Keratinocyte (primary cell): ENCODE measurements at regions not wholly inside any gene's neighbourhood (a gene's known extent, or its start where the extent isn't known, plus 50 kb on each side); places are given as distances from the start of the nearest gene placed in this dataset.

ENCODE experiments used
- DNase-seq: peaks from one replicate; pipeline ENCODE4 v3.0.0-alpha.2; 2011; ENCODE audit warnings: low read depth, missing footprints, low spot score
- FAIRE-seq: peaks from 2 replicates; lab custom pipeline; 2011; peaks lifted over from hg19 to GRCh38; lab: Jason Lieb, UNC
- H2AFZ ChIP-seq: 2 replicates; pipeline ENCODE4 v1.6.0; 2012; ENCODE audit warnings: low read length, control low read depth, inconsistent platforms; ENCODE audit not compliant: control insufficient read depth
- H3K27ac ChIP-seq: 2 replicates; pipeline ENCODE4 v1.5.1; 2011; ENCODE audit warnings: low read length; ENCODE audit not compliant: control insufficient read depth, insufficient read depth
- H3K27me3 ChIP-seq: 3 replicates; pipeline ENCODE4 v1.6.0; 2011; ENCODE audit warnings: low read length; ENCODE audit not compliant: control insufficient read depth, insufficient read depth; ENCODE audit errors: extremely low read depth
- H3K36me3 ChIP-seq, 2 experiments: 2 replicates in 1 of 2; 3 replicates in 1 of 2; pipeline ENCODE4 v1.5.1; 2011; ENCODE audit warnings: low read length in 2 of 2, mild to moderate bottlenecking in 1 of 2; ENCODE audit not compliant: control insufficient read depth in 2 of 2, insufficient read depth in 2 of 2; ENCODE audit errors: extremely low read depth in 1 of 2
- H3K4me1 ChIP-seq: 3 replicates; pipeline ENCODE4 v1.5.1; 2011; ENCODE audit warnings: low read length; ENCODE audit not compliant: control insufficient read depth, insufficient read depth; ENCODE audit errors: extremely low read depth
- H3K4me2 ChIP-seq: 3 replicates; pipeline ENCODE4 v1.6.0; 2011; ENCODE audit warnings: low read depth, low read length; ENCODE audit not compliant: control insufficient read depth, insufficient read depth; ENCODE audit errors: extremely low read depth
- H3K4me3 ChIP-seq, 3 experiments: fragments of 200-600 bp in 1 of 3; sonication (generic) in 1 of 3; 2 replicates in 2 of 3; 3 replicates in 1 of 3; pipeline ENCODE4 v1.5.1; 2011 to 2016; ENCODE audit warnings: low read length in 3 of 3, mild to moderate bottlenecking in 3 of 3, control low read depth in 2 of 3, inconsistent platforms in 1 of 3, low read depth in 1 of 3, mixed read lengths in 1 of 3, mixed run types in 1 of 3, moderate library complexity in 1 of 3; ENCODE audit not compliant: control insufficient read depth in 2 of 3, insufficient read depth in 2 of 3; ENCODE audit errors: extremely low read depth in 1 of 3
- H3K79me2 ChIP-seq: 2 replicates; pipeline ENCODE4 v1.6.0; 2012; ENCODE audit warnings: low read length; ENCODE audit not compliant: control insufficient read depth, insufficient read depth
- H3K9ac ChIP-seq: 3 replicates; pipeline ENCODE4 v1.6.0; 2011; ENCODE audit warnings: low read length; ENCODE audit not compliant: control insufficient read depth, insufficient read depth; ENCODE audit errors: extremely low read depth
- H3K9me1 ChIP-seq: 3 replicates; pipeline ENCODE4 v1.6.0; 2011; ENCODE audit warnings: low read length; ENCODE audit not compliant: control insufficient read depth, insufficient read depth; ENCODE audit errors: extremely low read depth
- H3K9me3 ChIP-seq: 2 replicates; pipeline ENCODE4 v1.5.1; 2012; ENCODE audit warnings: low read depth, low read length; ENCODE audit not compliant: control insufficient read depth
- H4K20me1 ChIP-seq: 3 replicates; pipeline ENCODE4 v1.6.0; 2011; ENCODE audit warnings: low read length; ENCODE audit not compliant: control insufficient read depth, insufficient read depth; ENCODE audit errors: extremely low read depth
- CTCF ChIP-seq, 3 experiments: IDR thresholded peaks in 1 of 3; conservative IDR thresholded peaks in 1 of 3; optimal IDR thresholded peaks in 1 of 3; 2 replicates in 2 of 3; 3 replicates in 1 of 3; pipeline versions ENCODE3 to v1.5.1; 2011; ENCODE audit warnings: low read length in 3 of 3, mild to moderate bottlenecking in 3 of 3, moderate library complexity in 2 of 3, control low read depth in 1 of 3, inconsistent platforms in 1 of 3; ENCODE audit not compliant: insufficient read depth in 2 of 3; ENCODE audit errors: extremely low read depth in 1 of 3
- EZH2 ChIP-seq: IDR thresholded peaks from one replicate; pipeline ENCODE4 v1.6.1; 2012; ENCODE audit warnings: inconsistent platforms, mild to moderate bottlenecking, low read length, moderate library complexity
- dilution Hi-C: fragments of 300-500 bp; cut with MboI; formaldehyde crosslinking; loops from one replicate; pipeline ENCODE4 v1.7.0; 2020; ENCODE audit warnings: low sequenced_read_pairs; ENCODE audit not compliant: extremely low pct_ligation_motif_present

DNA sequence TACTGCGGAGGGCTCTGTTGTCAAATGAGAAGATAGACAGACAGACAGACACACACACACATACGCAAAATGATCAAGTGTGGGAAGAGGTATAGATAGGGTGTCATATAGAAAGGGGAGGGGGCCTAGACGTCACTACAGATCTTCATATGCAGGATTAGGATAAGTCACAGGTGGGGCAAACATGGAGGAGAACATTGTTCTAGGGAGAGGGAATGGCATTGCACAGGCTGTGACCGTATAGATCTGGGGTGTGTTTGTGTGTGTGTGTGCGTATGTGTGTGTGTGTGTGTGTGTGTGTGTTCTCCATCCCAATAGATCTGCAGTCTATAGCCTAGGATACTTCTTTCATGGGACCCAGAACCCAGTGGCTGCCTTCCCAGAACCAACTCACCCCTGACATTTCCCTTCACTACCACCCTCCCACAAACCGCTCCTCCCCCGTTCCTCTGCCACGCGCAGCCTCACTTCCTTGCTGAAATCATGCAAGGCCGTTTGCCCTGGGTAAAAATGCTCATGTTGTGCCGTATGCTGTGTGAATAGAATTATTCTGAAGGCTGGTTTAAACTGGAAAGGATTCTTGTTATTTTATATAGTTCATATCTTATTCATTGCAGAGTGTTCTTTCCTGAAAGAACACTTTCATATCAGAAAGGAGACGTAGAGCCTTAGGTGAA lies 50.5 kb upstream of the CCL1 start:
- no peaks in the 10 kb centered on the region for H3K9me3 ChIP-seq
- FAIRE-seq (no peak), DNase-seq (no peak)
- no peak overlapping the region for H3K4me2 ChIP-seq
- H3K79me2 ChIP-seq, result no peaks in the 10 kb centered on the region
- peak overlapping the region; percentile 18 for H3K27ac ChIP-seq
- no peaks in the 10 kb centered on the region for H3K27me3 ChIP-seq
- dilution Hi-C loops, result loop anchor here (25.0 kb wide), 1 partner anchor 99 kb away; no protein-coding TSS in a partner anchor
- no peaks in the 10 kb centered on the region for H4K20me1 ChIP-seq
- no peak overlapping the region for H3K4me3 ChIP-seq
- no peak overlapping the region for H3K9ac ChIP-seq
- peaks cover 9% of the 10 kb centered on the region for H3K4me1 ChIP-seq
- no peaks in the 10 kb centered on the region for H3K9me1 ChIP-seq
- no peaks in the 10 kb centered on the region for H3K36me3 ChIP-seq
- TF ChIP-seq CTCF (optimal IDR thresholded peaks at IDR 0.05 in 1 of 3, IDR thresholded peaks at IDR 0.05 in 1 of 3, conservative IDR thresholded peaks at IDR 0.05 in 1 of 3; ENCODE audit: extremely low read depth in 1 of 3, insufficient read depth in 2 of 3, low read length in 3 of 3), result no peak
- no peak for TF ChIP-seq EZH2
- H2AFZ ChIP-seq, result no peak overlapping the region

DNA sequence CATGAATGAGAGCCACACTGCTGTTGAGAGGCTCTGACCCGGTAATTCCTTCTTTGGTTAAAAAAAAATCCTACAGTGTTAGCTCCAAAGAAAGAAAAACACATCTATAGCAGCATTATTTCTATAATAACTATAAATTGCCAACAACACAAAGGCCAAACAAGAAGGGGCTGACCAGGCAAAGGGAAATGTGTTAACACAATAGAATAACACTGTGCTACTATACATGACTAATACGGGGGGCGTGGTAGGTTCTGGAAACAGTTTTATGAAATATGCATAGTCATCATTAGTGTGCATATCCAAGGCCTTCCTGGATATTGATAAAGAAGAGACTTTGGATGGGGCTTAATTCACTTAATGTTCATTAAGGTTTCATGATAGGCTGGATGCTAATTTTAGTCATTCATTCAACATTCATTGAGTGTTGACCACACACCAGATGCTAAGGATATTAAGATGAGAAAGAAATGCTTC lies 50.0 kb upstream of the CCL1 start:
- dilution Hi-C loops, result loop anchor here (25.0 kb wide), 1 partner anchor 99 kb away; no protein-coding TSS in a partner anchor
- no peaks in the 10 kb centered on the region for H3K27me3 ChIP-seq
- no peak overlapping the region for H3K4me3 ChIP-seq
- DNase-seq, result peak; percentile 9
- H3K27ac ChIP-seq, result peak overlapping the region; percentile 18
- peak overlapping the region; percentile 30 for H2AFZ ChIP-seq
- no peaks in the 10 kb centered on the region for H3K9me1 ChIP-seq
- no peak overlapping the region for H3K9ac ChIP-seq
- H3K9me3 ChIP-seq, result no peaks in the 10 kb centered on the region
- H4K20me1 ChIP-seq, result no peaks in the 10 kb centered on the region
- peaks cover 9% of the 10 kb centered on the region for H3K4me1 ChIP-seq
- no peak for TF ChIP-seq EZH2
- TF ChIP-seq CTCF (optimal IDR thresholded peaks at IDR 0.05 in 1 of 3, IDR thresholded peaks at IDR 0.05 in 1 of 3, conservative IDR thresholded peaks at IDR 0.05 in 1 of 3; ENCODE audit: extremely low read depth in 1 of 3, insufficient read depth in 2 of 3, low read length in 3 of 3), result no peak
- no peaks in the 10 kb centered on the region for H3K36me3 ChIP-seq
- no peaks in the 10 kb centered on the region for H3K79me2 ChIP-seq
- FAIRE-seq, result no peak
- no peak overlapping the region for H3K4me2 ChIP-seq
